ENCODE measurements at regions not wholly inside any gene's neighbourhood (a gene's known extent, or its start where the extent isn't known, plus 50 kb on each side); places are given as distances from the start of the nearest gene placed in this dataset.
"Not testable (repeated sequence)": the region's sequence is repeated elsewhere in the genome, so short reads cannot be mapped to it uniquely, and the experiment has no call there.

- no peak for DNase-seq (ENCODE audit: low spot score)
These were observed 52.2 kb downstream of the ACTL7B start for GRCh38 chr9:108803428-108804065.

GRCh38 chr9:108802967-108803366 lies 52.8 kb downstream of the ACTL7B start:
- DNase-seq (ENCODE audit: low spot score), result no peak

- DNase-seq (ENCODE audit: low spot score), result no peak
These were observed 53.8 kb downstream of the ACTL7B start for GRCh38 chr9:108801949-108802348.

GRCh38 chr9:108800632-108801099 lies 55.1 kb downstream of the ACTL7B start:
- no peak for DNase-seq (ENCODE audit: low spot score)

- no peak for DNase-seq (ENCODE audit: low spot score)
These were observed 62.2 kb downstream of the ACTL7B start for GRCh38 chr9:108793573-108793972.

GRCh38 chr9:108789742-108790141 lies 66.0 kb downstream of the ACTL7B start:
- no peak for DNase-seq (ENCODE audit: low spot score)

- no peak for DNase-seq (ENCODE audit: low spot score)
These were observed 68.1 kb downstream of the ACTL7B start for GRCh38 chr9:108787690-108788048.

GRCh38 chr9:108786901-108787689 lies 68.7 kb downstream of the ACTL7B start:
- peak; percentile 67 for DNase-seq (ENCODE audit: low spot score)

GRCh38 chr9:108786322-108786721 lies 69.5 kb downstream of the ACTL7B start:
- no peak for DNase-seq (ENCODE audit: low spot score)

- no peak for DNase-seq (ENCODE audit: low spot score)
These were observed 70.8 kb downstream of the ACTL7B start for GRCh38 chr9:108784998-108785397.

GRCh38 chr9:108783731-108784495 lies 71.9 kb downstream of the ACTL7B start:
- no peak for DNase-seq (ENCODE audit: low spot score)

- no peak for DNase-seq (ENCODE audit: low spot score)
These were observed 72.5 kb downstream of the ACTL7B start for GRCh38 chr9:108783326-108783725.

GRCh38 chr9:108780942-108781734 lies 74.6 kb downstream of the ACTL7B start:
- DNase-seq (ENCODE audit: low spot score), result peak; percentile 69

GRCh38 chr9:108779551-108780325 lies 76.0 kb downstream of the ACTL7B start:
- DNase-seq (ENCODE audit: low spot score), result no peak

- DNase-seq (ENCODE audit: low spot score), result no peak
These were observed 78.7 kb downstream of the ACTL7B start for GRCh38 chr9:108776920-108777639.

GRCh38 chr9:108775901-108776306 lies 79.9 kb downstream of the ACTL7B start:
- DNase-seq (ENCODE audit: low spot score), result no peak

- not testable (repeated sequence) for DNase-seq (ENCODE audit: low spot score)
These were observed 81.7 kb downstream of the ACTL7B start for GRCh38 chr9:108774088-108774487.

GRCh38 chr9:108772301-108772894 lies 83.4 kb downstream of the ACTL7B start:
- no peak for DNase-seq (ENCODE audit: low spot score)

GRCh38 chr9:108768744-108769143 lies 87.0 kb downstream of the ACTL7B start:
- no peak for DNase-seq (ENCODE audit: low spot score)

- DNase-seq (ENCODE audit: low spot score), result no peak
These were observed 89.1 kb downstream of the ACTL7B start for GRCh38 chr9:108766626-108767161.
